Stimulated activated CD4-positive, alpha-beta T cell treated with anti-CD3 and anti-CD28 coated beads, Interleukin-4, amount 100 ng/mL, for 4 hours (primary cell): ENCODE measurements at regions not wholly inside any gene's neighbourhood (a gene's known extent, or its start where the extent isn't known, plus 50 kb on each side); places are given as distances from the start of the nearest gene placed in this dataset.
"Not testable (repeated sequence)": the region's sequence is repeated elsewhere in the genome, so short reads cannot be mapped to it uniquely, and the experiment has no call there.

Source experiments
- DNase-seq, 2 experiments: peaks; one replicate each; pipeline ENCODE4 v3.0.0-alpha.2; 2020

GRCh38 chr9:1882711-1883403 is 132.3 kb upstream of the SMARCA2 start:
- no peak for DNase-seq

- DNase-seq, result no peak
Measured at GRCh38 chr9:1890201-1890600, 124.9 kb upstream of the SMARCA2 start.

- no peak for DNase-seq
Measured at GRCh38 chr9:1890816-1891215, 124.3 kb upstream of the SMARCA2 start.

GRCh38 chr9:1903080-1903704 is 112.0 kb upstream of the SMARCA2 start:
- DNase-seq, result not testable (repeated sequence)

- DNase-seq, result no peak
Measured at GRCh38 chr9:1907465-1907864, 107.7 kb upstream of the SMARCA2 start.

- DNase-seq, result no peak
Measured at GRCh38 chr9:1909322-1909721, 105.8 kb upstream of the SMARCA2 start.

- no peak for DNase-seq
Measured at GRCh38 chr9:1910269-1910811, 104.8 kb upstream of the SMARCA2 start.

- DNase-seq, result no peak
Measured at GRCh38 chr9:1913631-1914330, 101.4 kb upstream of the SMARCA2 start.

- no peak for DNase-seq
Measured at GRCh38 chr9:1916095-1916494, 99.1 kb upstream of the SMARCA2 start.

GRCh38 chr9:1916655-1917054 is 98.5 kb upstream of the SMARCA2 start:
- no peak for DNase-seq

- no peak for DNase-seq
Measured at GRCh38 chr9:1917396-1917935, 97.7 kb upstream of the SMARCA2 start.

GRCh38 chr9:1918108-1918507 is 97.0 kb upstream of the SMARCA2 start:
- no peak for DNase-seq

GRCh38 chr9:1918622-1919021 is 96.5 kb upstream of the SMARCA2 start:
- no peak for DNase-seq

GRCh38 chr9:1919229-1919628 is 95.9 kb upstream of the SMARCA2 start:
- no peak for DNase-seq

GRCh38 chr9:1920386-1920785 is 94.8 kb upstream of the SMARCA2 start:
- DNase-seq, result no peak

- no peak for DNase-seq
Measured at GRCh38 chr9:1922026-1922425, 93.1 kb upstream of the SMARCA2 start.

GRCh38 chr9:1927546-1927945 is 87.6 kb upstream of the SMARCA2 start:
- DNase-seq, result no peak

GRCh38 chr9:1929134-1929533 is 86.0 kb upstream of the SMARCA2 start:
- no peak for DNase-seq

GRCh38 chr9:1929722-1930244 is 85.4 kb upstream of the SMARCA2 start:
- no peak for DNase-seq

GRCh38 chr9:1930245-1930736 is 84.9 kb upstream of the SMARCA2 start:
- DNase-seq, result not testable (repeated sequence)

GRCh38 chr9:1938135-1938534 is 77.0 kb upstream of the SMARCA2 start:
- no peak for DNase-seq

- no peak for DNase-seq
Measured at GRCh38 chr9:1938675-1939170, 76.4 kb upstream of the SMARCA2 start.

GRCh38 chr9:1939466-1939865 is 75.7 kb upstream of the SMARCA2 start:
- no peak for DNase-seq
